Neuron (in vitro differentiated cells): ENCODE measurements at regions not wholly inside any gene's neighbourhood (a gene's known extent, or its start where the extent isn't known, plus 50 kb on each side); places are given as distances from the start of the nearest gene placed in this dataset.

ENCODE experiments used
- H2AFZ ChIP-seq: one replicate; pipeline ENCODE4 v1.6.1; 2013; ENCODE audit warnings: low read depth, mild to moderate bottlenecking, inconsistent platforms, low read length, moderate library complexity
- H3K27me3 ChIP-seq: one replicate; pipeline ENCODE4 v1.6.1; 2013; ENCODE audit warnings: low read length; ENCODE audit not compliant: insufficient read depth
- H3K36me3 ChIP-seq: one replicate; pipeline ENCODE4 v1.6.1; 2013; ENCODE audit warnings: low read length; ENCODE audit not compliant: insufficient read depth
- H3K4me1 ChIP-seq: one replicate; pipeline ENCODE4 v1.6.1; 2013; ENCODE audit warnings: low read length; ENCODE audit not compliant: insufficient read depth
- H3K4me3 ChIP-seq: 2 replicates; pipeline ENCODE4 v1.5.1; 2013; ENCODE audit warnings: mild to moderate bottlenecking, low read length, moderate library complexity
- H3K9me3 ChIP-seq: one replicate; pipeline ENCODE4 v1.6.1; 2013; ENCODE audit warnings: low read length

- Histone ChIP-seq H3K4me1 (no peaks in the 10 kb centered on the region), H2AFZ (no peak overlapping the region), H3K4me3 (no peak overlapping the region), H3K27me3 (no peaks in the 10 kb centered on the region), H3K9me3 (no peaks in the 10 kb centered on the region), H3K36me3 (no peaks in the 10 kb centered on the region)
Observed at GRCh38 chr11:127996825-127997224, 590.5 kb downstream of the ETS1 start.

GRCh38 chr11:127995921-127996320 is 591.4 kb downstream of the ETS1 start:
- H3K9me3 ChIP-seq: no peaks in the 10 kb centered on the region
- H3K36me3 ChIP-seq: no peaks in the 10 kb centered on the region
- H2AFZ ChIP-seq: no peak overlapping the region
- H3K4me1 ChIP-seq: no peaks in the 10 kb centered on the region
- no peaks in the 10 kb centered on the region for H3K27me3 ChIP-seq
- no peak overlapping the region for H3K4me3 ChIP-seq

DNA sequence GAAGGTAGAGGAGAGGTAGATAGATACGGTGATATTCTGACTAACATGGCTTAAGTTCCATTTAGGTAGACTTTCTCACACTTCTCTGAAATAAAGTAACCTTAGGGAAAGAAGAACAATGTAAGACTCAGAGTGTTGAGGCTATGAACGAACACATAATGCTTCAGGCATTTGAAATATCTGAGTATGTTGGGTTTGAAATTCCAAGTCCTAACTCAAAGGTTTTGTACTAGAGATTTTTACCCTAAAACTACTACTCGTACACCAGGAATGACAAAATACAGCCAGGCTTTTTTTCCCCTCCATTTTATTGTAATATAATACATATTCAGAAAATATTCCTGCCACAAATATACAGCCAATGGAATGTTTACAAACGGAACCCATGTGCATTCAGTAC is 592.6 kb downstream of the ETS1 start:
- no peaks in the 10 kb centered on the region for H3K27me3 ChIP-seq
- H2AFZ ChIP-seq: no peak overlapping the region
- no peaks in the 10 kb centered on the region for H3K4me1 ChIP-seq
- H3K9me3 ChIP-seq: no peaks in the 10 kb centered on the region
- H3K36me3 ChIP-seq: no peaks in the 10 kb centered on the region
- H3K4me3 ChIP-seq: no peak overlapping the region

DNA sequence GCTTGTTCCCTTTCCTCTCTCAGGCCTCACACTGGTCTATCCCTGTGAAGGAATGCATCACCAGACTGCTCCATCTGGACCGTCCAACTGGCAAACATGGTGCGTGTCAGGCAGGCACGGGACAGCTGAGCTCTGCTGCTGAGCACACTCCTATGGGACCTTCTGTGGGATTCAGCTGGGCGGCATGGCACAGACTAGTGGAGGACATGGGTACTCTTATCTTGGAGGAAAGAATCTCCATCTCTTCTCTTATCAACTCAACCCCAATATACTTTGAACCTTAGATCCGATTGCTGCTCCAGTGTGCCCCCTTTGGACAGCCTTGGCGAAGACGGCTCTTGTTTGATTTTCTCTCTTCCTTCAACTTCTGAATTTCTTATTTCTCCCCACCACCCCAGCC is 593.6 kb downstream of the ETS1 start:
- Histone ChIP-seq H2AFZ (no peak overlapping the region), H3K4me1 (no peaks in the 10 kb centered on the region), H3K9me3 (no peaks in the 10 kb centered on the region), H3K27me3 (no peaks in the 10 kb centered on the region), H3K4me3 (no peak overlapping the region), H3K36me3 (no peaks in the 10 kb centered on the region)

- no peaks in the 10 kb centered on the region for H3K4me1 ChIP-seq
- no peak overlapping the region for H2AFZ ChIP-seq
- H3K36me3 ChIP-seq: no peaks in the 10 kb centered on the region
- no peaks in the 10 kb centered on the region for H3K9me3 ChIP-seq
- H3K27me3 ChIP-seq: no peaks in the 10 kb centered on the region
- H3K4me3 ChIP-seq: no peak overlapping the region
Observed at GRCh38 chr11:127993281-127993680, 594.1 kb downstream of the ETS1 start.

DNA sequence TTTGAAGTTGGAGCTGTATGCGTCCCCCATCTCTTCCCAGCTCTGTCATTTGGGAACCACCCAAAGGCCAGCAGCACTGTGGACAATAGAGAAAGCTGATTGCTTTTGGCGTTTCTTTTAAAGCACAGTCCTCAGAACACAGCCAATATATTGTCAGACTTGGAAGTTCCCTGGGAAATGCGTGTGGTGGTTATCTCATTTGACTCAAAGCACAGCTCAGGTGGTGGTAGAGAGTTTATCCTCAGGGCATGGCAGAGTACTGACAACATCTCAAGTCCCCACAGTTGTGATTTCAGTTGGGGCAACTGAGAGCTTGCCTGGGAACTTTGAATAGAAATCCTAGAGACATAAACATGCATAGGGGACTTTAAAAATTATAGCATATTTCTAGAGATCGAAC is 601.3 kb downstream of the ETS1 start:
- Histone ChIP-seq H3K4me3 (no peak overlapping the region), H3K4me1 (no peaks in the 10 kb centered on the region), H3K36me3 (no peaks in the 10 kb centered on the region), H3K27me3 (no peaks in the 10 kb centered on the region), H3K9me3 (peaks cover 1% of the 10 kb centered on the region), H2AFZ (no peak overlapping the region)

DNA sequence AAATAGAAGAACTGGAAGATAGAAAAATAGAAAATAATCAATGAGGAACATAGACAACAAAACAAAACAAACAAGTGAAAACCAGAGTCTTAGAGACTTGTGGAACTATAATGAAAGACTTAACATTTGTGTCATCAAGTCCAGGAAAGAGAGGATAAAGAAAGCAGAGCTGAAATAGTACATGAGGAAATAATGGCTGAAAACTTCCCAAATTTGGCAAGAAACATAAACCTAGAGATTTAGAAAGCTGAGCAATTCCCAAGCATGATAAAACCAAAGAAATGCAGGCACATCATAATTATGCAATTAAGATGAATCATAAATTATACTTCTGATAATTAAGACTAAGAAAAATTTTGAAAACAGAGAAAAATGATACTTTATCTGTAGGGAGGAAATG is 614.5 kb downstream of the ETS1 start:
- no peaks in the 10 kb centered on the region for H3K36me3 ChIP-seq
- no peak overlapping the region for H2AFZ ChIP-seq
- H3K9me3 ChIP-seq: peaks cover 3% of the 10 kb centered on the region
- no peak overlapping the region for H3K4me3 ChIP-seq
- no peaks in the 10 kb centered on the region for H3K27me3 ChIP-seq
- peaks cover 2% of the 10 kb centered on the region for H3K4me1 ChIP-seq

DNA sequence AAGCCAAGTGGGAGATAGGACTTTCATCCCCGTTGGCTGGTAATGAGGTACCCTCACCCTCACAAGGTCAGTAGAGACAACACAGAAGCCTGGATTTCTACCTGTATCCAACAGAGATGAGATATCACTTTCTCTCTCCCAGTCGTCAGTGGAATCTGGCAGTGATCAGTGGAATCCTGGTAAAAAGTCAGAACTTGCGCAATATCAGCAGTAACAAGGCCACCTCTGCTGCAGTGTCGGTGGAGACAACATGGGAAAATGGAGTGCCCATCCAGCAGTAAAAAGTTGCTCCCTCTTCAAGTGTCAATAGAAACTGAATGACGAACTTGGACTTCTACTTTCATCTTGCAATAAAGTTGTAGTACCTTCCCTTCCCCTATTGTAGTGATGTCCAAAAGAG is 615.9 kb downstream of the ETS1 start:
- Histone ChIP-seq H3K9me3 (peaks cover 3% of the 10 kb centered on the region), H3K27me3 (no peaks in the 10 kb centered on the region), H3K4me3 (no peak overlapping the region), H3K36me3 (no peaks in the 10 kb centered on the region), H3K4me1 (peaks cover 2% of the 10 kb centered on the region), H2AFZ (no peak overlapping the region)

GRCh38 chr11:127966821-127967220 is 620.5 kb downstream of the ETS1 start:
- peaks cover 2% of the 10 kb centered on the region for H3K4me1 ChIP-seq
- no peaks in the 10 kb centered on the region for H3K27me3 ChIP-seq
- H3K36me3 ChIP-seq: no peaks in the 10 kb centered on the region
- no peak overlapping the region for H3K4me3 ChIP-seq
- peaks cover 4% of the 10 kb centered on the region for H3K9me3 ChIP-seq
- no peak overlapping the region for H2AFZ ChIP-seq

GRCh38 chr11:127965939-127966668 is 621.3 kb downstream of the ETS1 start:
- H3K4me3 ChIP-seq: no peak overlapping the region
- H3K27me3 ChIP-seq: no peaks in the 10 kb centered on the region
- H3K4me1 ChIP-seq: peaks cover 2% of the 10 kb centered on the region
- H3K36me3 ChIP-seq: no peaks in the 10 kb centered on the region
- no peak overlapping the region for H2AFZ ChIP-seq
- peaks cover 2% of the 10 kb centered on the region for H3K9me3 ChIP-seq

- Histone ChIP-seq H3K27me3 (no peaks in the 10 kb centered on the region), H3K4me1 (peaks cover 2% of the 10 kb centered on the region), H3K9me3 (peaks cover 2% of the 10 kb centered on the region), H2AFZ (no peak overlapping the region), H3K4me3 (no peak overlapping the region), H3K36me3 (no peaks in the 10 kb centered on the region)
Observed at GRCh38 chr11:127962416-127962815, 624.9 kb downstream of the ETS1 start.

DNA sequence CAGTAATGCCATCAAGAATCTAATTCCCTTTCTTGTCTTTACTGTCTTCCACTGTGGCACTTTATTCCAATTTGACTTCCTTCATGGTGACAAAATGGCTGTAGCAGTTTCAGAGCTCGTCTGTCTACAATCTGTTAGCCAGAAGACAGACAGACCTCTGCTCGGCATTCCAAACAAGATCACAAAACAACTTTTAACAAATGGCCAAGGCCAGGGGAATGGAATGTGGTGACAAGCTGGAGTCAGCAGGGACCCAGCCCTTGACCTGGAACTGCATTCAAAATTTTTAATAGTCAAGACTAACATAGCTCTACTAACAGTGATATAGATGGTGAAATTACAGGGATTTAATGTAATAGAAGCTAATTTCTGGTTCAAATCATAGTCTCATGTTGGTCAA is 637.2 kb downstream of the ETS1 start:
- Histone ChIP-seq H2AFZ (peak overlapping the region; percentile 1), H3K27me3 (no peaks in the 10 kb centered on the region), H3K36me3 (no peaks in the 10 kb centered on the region), H3K9me3 (no peaks in the 10 kb centered on the region), H3K4me3 (no peak overlapping the region), H3K4me1 (peaks cover 22% of the 10 kb centered on the region)

DNA sequence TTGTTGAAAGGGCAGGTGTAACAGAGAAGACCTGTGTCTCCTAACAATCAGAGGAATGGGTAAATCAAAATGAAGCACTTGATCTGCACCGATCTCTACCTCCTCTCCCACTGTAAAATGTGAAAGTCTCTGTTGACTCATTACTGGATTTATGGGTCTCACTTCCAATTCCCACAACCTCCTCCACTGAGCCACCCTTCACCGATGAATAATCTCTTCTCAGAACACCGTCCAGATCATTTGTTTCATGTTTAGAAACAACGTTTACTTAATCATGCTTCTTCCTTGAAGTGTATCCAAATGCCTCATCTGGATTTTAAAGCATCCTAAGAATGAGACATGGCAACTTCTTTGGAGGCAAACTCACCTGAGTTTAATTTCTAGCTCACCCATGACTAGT is 643.6 kb downstream of the ETS1 start:
- Histone ChIP-seq H3K4me3 (no peak overlapping the region), H2AFZ (no peak overlapping the region), H3K36me3 (no peaks in the 10 kb centered on the region), H3K9me3 (no peaks in the 10 kb centered on the region), H3K27me3 (no peaks in the 10 kb centered on the region), H3K4me1 (peaks cover 29% of the 10 kb centered on the region)

GRCh38 chr11:127943152-127943551 is 644.2 kb downstream of the ETS1 start:
- no peak overlapping the region for H3K4me3 ChIP-seq
- H3K36me3 ChIP-seq: no peaks in the 10 kb centered on the region
- H2AFZ ChIP-seq: no peak overlapping the region
- peaks cover 29% of the 10 kb centered on the region for H3K4me1 ChIP-seq
- no peaks in the 10 kb centered on the region for H3K9me3 ChIP-seq
- H3K27me3 ChIP-seq: no peaks in the 10 kb centered on the region
